GM12892 (cell line): ENCODE measurements at regions not wholly inside any gene's neighbourhood (a gene's known extent, or its start where the extent isn't known, plus 50 kb on each side); places are given as distances from the start of the nearest gene placed in this dataset.
"Not testable (repeated sequence)": the region's sequence is repeated elsewhere in the genome, so short reads cannot be mapped to it uniquely, and the experiment has no call there.

Experiments used
- POLR2A ChIP-seq: IDR thresholded peaks from 2 replicates; pipeline ENCODE4 v1.6.1; 2011; ENCODE audit warnings: low read depth, low read length, control low read depth
- POLR2AphosphoS5 ChIP-seq: IDR thresholded peaks from 2 replicates; pipeline ENCODE4 v1.6.1; 2011; ENCODE audit warnings: low read depth, low read length, control low read depth

- not testable (repeated sequence) for TF ChIP-seq POLR2A, POLR2AphosphoS5
These were observed 72.9 kb upstream of the SLC24A3 start for GRCh38 chr20:19139584-19139983.
